Neuronal stem cell (in vitro differentiated cells): ENCODE measurements at regions not wholly inside any gene's neighbourhood (a gene's known extent, or its start where the extent isn't known, plus 50 kb on each side); places are given as distances from the start of the nearest gene placed in this dataset.
"Not testable (repeated sequence)": the region's sequence is repeated elsewhere in the genome, so short reads cannot be mapped to it uniquely, and the experiment has no call there.

Experiments used
- DNase-seq: peaks from one replicate; pipeline ENCODE4 v3.0.0-alpha.2; 2013; ENCODE audit warnings: low spot score
- H2AFZ ChIP-seq: one replicate; pipeline ENCODE4 v1.6.1; 2013; ENCODE audit warnings: mild to moderate bottlenecking, low read length, inconsistent platforms
- H2AK5ac ChIP-seq: 2 replicates; pipeline ENCODE4 v1.6.1; 2013; ENCODE audit warnings: low read depth, mild to moderate bottlenecking, inconsistent platforms, low read length, moderate library complexity, mixed read lengths
- H2BK120ac ChIP-seq: 2 replicates; pipeline ENCODE4 v1.6.1; 2013; ENCODE audit warnings: low read depth, mild to moderate bottlenecking, inconsistent platforms, low read length, moderate library complexity, mixed read lengths
- H2BK12ac ChIP-seq: one replicate; pipeline ENCODE4 v1.6.1; 2013; ENCODE audit warnings: low read length, inconsistent platforms
- H2BK15ac ChIP-seq: 2 replicates; pipeline ENCODE4 v1.6.1; 2013; ENCODE audit warnings: mild to moderate bottlenecking, low read length, inconsistent platforms, mixed read lengths
- H2BK5ac ChIP-seq: one replicate; pipeline ENCODE4 v1.6.1; 2013; ENCODE audit warnings: inconsistent platforms, mild to moderate bottlenecking, low read length, moderate library complexity
- H3K14ac ChIP-seq: one replicate; pipeline ENCODE4 v1.6.1; 2013; ENCODE audit warnings: low read length, inconsistent platforms
- H3K18ac ChIP-seq: 2 replicates; pipeline ENCODE4 v1.6.1; 2013; ENCODE audit warnings: low read length, inconsistent platforms
- H3K23ac ChIP-seq: 2 replicates; pipeline ENCODE4 v1.6.1; 2013; ENCODE audit warnings: low read depth, mild to moderate bottlenecking, mixed read lengths, low read length, inconsistent platforms; ENCODE audit not compliant: poor library complexity
- H3K27ac ChIP-seq: replicated peaks from 3 replicates; pipeline ENCODE4 v1.5.1; 2013; ENCODE audit warnings: low read length, inconsistent platforms
- H3K27me3 ChIP-seq, 3 experiments: 2 replicates each; pipeline ENCODE4 v1.6.1; 2013; ENCODE audit warnings: low read length in 3 of 3, mild to moderate bottlenecking in 2 of 3, inconsistent platforms in 1 of 3, low read depth in 1 of 3, mixed read lengths in 1 of 3, moderate library complexity in 1 of 3; ENCODE audit not compliant: control insufficient read depth in 3 of 3, insufficient read depth in 3 of 3
- H3K36me3 ChIP-seq, 2 donors: replicated peaks in 1 of 2; 2 replicates each; pipeline ENCODE4 v1.6.1; 2013; ENCODE audit warnings: low read length in 2 of 2; ENCODE audit not compliant: control insufficient read depth in 2 of 2, insufficient read depth in 2 of 2
- H3K4ac ChIP-seq: 2 replicates; pipeline ENCODE4 v1.6.1; 2013; ENCODE audit warnings: inconsistent platforms, mild to moderate bottlenecking, low read length, moderate library complexity
- H3K4me1 ChIP-seq, 2 donors: 1 replicate in 1 of 2; 2 replicates in 1 of 2; pipeline ENCODE4 v1.6.1; 2013; ENCODE audit warnings: low read length in 2 of 2, low read depth in 1 of 2; ENCODE audit not compliant: control insufficient read depth in 2 of 2, insufficient read depth in 1 of 2
- H3K4me2 ChIP-seq: one replicate; pipeline ENCODE4 v1.6.1; 2013; ENCODE audit warnings: mild to moderate bottlenecking, low read length, inconsistent platforms; ENCODE audit not compliant: insufficient read depth, poor library complexity, severe bottlenecking
- H3K4me3 ChIP-seq, 2 donors: 2 replicates each; pipeline ENCODE4 v1.5.1; 2013; ENCODE audit warnings: low read length in 2 of 2, mild to moderate bottlenecking in 2 of 2, inconsistent platforms in 1 of 2, moderate library complexity in 1 of 2
- H3K79me1 ChIP-seq: one replicate; pipeline ENCODE4 v1.6.1; 2013; ENCODE audit warnings: low read depth, mild to moderate bottlenecking, inconsistent platforms, low read length, moderate library complexity
- H3K9ac ChIP-seq: one replicate; pipeline ENCODE4 v1.6.1; 2013; ENCODE audit warnings: mild to moderate bottlenecking, low read depth, low read length, inconsistent platforms; ENCODE audit not compliant: poor library complexity
- H3K9me3 ChIP-seq, 2 donors: replicated peaks in 1 of 2; 2 replicates each; pipeline versions ENCODE3 to v1.6.1; 2013; ENCODE audit warnings: low read length in 2 of 2, mild to moderate bottlenecking in 2 of 2, inconsistent platforms in 1 of 2, low read depth in 1 of 2, mixed read lengths in 1 of 2, moderate library complexity in 1 of 2; ENCODE audit not compliant: control insufficient read depth in 2 of 2, insufficient read depth in 1 of 2
- H4K8ac ChIP-seq: one replicate; pipeline ENCODE4 v1.6.1; 2013; ENCODE audit warnings: low read depth, mild to moderate bottlenecking, inconsistent platforms, low read length, moderate library complexity
- H4K91ac ChIP-seq: one replicate; pipeline ENCODE4 v1.6.1; 2013; ENCODE audit warnings: low read length, low read depth, mild to moderate bottlenecking, inconsistent platforms; ENCODE audit not compliant: poor library complexity
- WGBS, 2 donors: extraction: QIAGEN DNeasy Blood & Tissue Kit; methylation state at CpG; one replicate each; pipeline ENCODE4 v1.1.7; 2013; ENCODE audit warnings: missing lambda C conversion rate in 2 of 2, mixed read lengths in 1 of 2; ENCODE audit not compliant: insufficient read length in 2 of 2, insufficient replicate concordance in 1 of 2; ENCODE audit errors: extremely low coverage in 2 of 2; 5-methylcytosine and 5-hydroxymethylcytosine counted together

DNA sequence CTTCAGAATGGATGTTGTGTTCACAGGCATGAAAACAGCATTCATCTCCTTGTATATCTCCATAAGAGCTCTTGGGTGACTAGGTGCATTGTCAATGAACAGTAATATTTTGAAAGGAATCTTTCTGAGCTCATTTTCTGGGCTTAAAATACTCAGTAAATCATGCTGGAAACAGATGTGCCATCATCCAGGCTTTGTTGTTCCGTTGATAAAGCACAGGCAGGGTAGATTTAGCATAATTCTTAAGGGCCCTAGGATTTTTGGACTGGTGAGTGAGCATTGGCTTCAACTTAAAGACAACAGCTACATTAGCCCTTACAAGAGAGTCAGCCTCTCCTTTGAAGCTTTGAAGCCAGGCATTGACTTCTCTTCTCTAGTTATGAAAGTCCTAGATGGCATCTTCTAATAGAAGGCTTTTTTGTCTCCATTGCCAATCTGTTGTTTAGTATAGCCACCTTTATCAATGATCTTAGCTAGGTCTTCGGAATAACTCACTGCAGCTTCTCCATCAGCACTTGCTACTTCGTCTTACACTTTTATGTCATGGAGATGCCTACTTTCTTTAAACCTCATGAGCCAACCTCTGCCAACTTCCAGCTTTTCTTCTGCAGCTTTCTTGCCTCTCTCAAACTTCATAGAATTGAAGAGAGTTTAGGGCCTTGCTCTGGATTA is 79.6 kb upstream of the PSMA6 start:
- H3K27ac ChIP-seq: no peak overlapping the region
- no peak overlapping the region for H3K4me2 ChIP-seq
- H2AK5ac ChIP-seq: no peak overlapping the region
- H3K18ac ChIP-seq: no peak overlapping the region
- no peak overlapping the region for H2BK12ac ChIP-seq
- H2BK15ac ChIP-seq: no peak overlapping the region
- H3K14ac ChIP-seq: no peak overlapping the region
- H3K36me3 ChIP-seq: no peaks in the 10 kb centered on the region
- no peak overlapping the region for H2AFZ ChIP-seq
- DNase-seq: no peak
- no CpG with 5 or more reads among the region's 3 CpGs for WGBS, 2 donors
- H3K4me1 ChIP-seq: peaks cover 0 to 2% of the 10 kb centered on the region in 2 donors
- no peaks in the 10 kb centered on the region for H3K9me3 ChIP-seq
- H3K9ac ChIP-seq: no peak overlapping the region
- H3K4me3 ChIP-seq: no peak overlapping the region
- H3K79me1 ChIP-seq: peaks cover 1% of the 10 kb centered on the region
- no peak overlapping the region for H3K23ac ChIP-seq
- no peak overlapping the region for H4K91ac ChIP-seq
- H2BK5ac ChIP-seq: no peak overlapping the region
- no peak overlapping the region for H2BK120ac ChIP-seq
- no peaks in the 10 kb centered on the region for H3K27me3 ChIP-seq
- no peak overlapping the region for H3K4ac ChIP-seq
- no peak overlapping the region for H4K8ac ChIP-seq

DNA sequence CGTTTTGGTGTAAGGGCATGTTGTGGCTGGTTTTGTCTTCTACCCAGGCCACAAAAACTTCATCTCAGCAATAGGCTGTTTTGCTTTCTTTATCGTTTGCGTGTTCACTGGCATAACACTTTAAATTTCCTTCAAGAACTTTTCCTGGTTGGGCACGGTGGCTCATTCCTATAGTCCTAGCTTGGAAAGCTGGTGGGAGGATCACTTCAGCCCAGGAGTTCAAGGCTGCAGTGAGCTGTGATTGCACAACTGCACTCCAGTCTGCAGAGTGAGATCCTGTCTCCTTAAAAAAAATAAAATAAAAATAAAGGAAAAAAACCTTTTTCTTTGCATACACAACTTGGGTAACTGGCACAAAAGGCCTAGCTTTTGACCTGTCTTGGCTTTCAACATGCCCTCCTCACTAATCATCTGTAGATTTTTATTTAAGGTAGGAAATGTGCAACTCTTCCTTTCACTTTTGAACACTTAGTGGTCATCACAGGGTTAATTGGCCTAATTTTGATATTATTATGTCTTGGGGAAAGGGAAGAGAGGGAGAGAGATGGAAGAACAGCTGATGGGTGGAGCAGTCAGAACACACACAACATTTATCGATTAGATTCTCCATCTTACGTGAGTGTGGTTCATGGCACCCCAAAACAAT is 78.9 kb upstream of the PSMA6 start:
- Histone ChIP-seq H3K9ac (no peak overlapping the region), H2AFZ (no peak overlapping the region), H3K27ac (no peak overlapping the region), H3K4me2 (no peak overlapping the region), H2BK12ac (no peak overlapping the region), H2BK5ac (no peak overlapping the region), H3K4me1 (peaks cover 0 to 2% of the 10 kb centered on the region in 2 donors), H3K79me1 (peaks cover 1% of the 10 kb centered on the region), H3K18ac (no peak overlapping the region), H3K4me3 (no peak overlapping the region), H3K9me3 (no peaks in the 10 kb centered on the region), H3K36me3 (no peaks in the 10 kb centered on the region), H4K91ac (no peak overlapping the region), H3K4ac (no peak overlapping the region), H2AK5ac (no peak overlapping the region), H2BK15ac (no peak overlapping the region), H2BK120ac (no peak overlapping the region), H3K23ac (no peak overlapping the region), H3K27me3 (no peaks in the 10 kb centered on the region), H4K8ac (no peak overlapping the region), H3K14ac (no peak overlapping the region)
- no peak for DNase-seq
- no CpG with 5 or more reads among the region's 6 CpGs for WGBS, 2 donors

DNA sequence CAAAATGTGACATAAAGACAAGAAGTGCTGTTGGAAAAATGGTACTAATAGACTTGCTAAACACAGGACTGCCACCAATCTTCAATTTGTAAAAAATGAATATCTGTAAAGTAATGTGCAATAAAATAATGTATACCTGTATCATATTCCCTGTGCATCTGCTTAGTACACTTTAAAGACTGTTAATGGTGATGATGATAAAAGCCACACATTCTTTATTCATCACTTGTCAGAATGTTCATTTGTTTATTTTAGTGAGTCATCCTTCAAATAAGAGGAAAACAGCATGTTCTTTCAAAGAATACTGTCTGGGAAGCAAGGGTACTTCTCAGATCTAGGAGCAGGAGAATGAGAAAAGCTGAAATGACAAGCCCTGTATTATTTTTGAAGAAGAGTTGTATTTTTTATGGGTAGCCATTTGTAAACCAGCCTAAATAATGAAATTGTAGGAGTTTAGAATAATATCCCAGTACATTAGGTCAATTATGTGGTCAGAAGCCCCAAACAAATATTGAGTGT is 78.3 kb upstream of the PSMA6 start:
- Histone ChIP-seq H3K27ac (no peak overlapping the region), H3K36me3 (peaks cover 0 to under 1% of the 10 kb centered on the region in 2 donors), H3K27me3 (no peaks in the 10 kb centered on the region), H4K8ac (no peak overlapping the region), H3K4me1 (peaks cover 0 to 2% of the 10 kb centered on the region in 2 donors), H3K9ac (no peak overlapping the region), H3K4ac (no peak overlapping the region), H2AK5ac (no peak overlapping the region), H2BK15ac (no peak overlapping the region), H3K4me2 (no peak overlapping the region), H3K79me1 (peaks cover 3% of the 10 kb centered on the region), H4K91ac (no peak overlapping the region), H2BK5ac (no peak overlapping the region), H2BK12ac (no peak overlapping the region), H3K23ac (no peak overlapping the region), H2AFZ (no peak overlapping the region), H3K4me3 (no peak overlapping the region), H3K18ac (no peak overlapping the region), H3K14ac (no peak overlapping the region), H2BK120ac (no peak overlapping the region), H3K9me3 (no peaks in the 10 kb centered on the region)
- DNase-seq: no peak

DNA sequence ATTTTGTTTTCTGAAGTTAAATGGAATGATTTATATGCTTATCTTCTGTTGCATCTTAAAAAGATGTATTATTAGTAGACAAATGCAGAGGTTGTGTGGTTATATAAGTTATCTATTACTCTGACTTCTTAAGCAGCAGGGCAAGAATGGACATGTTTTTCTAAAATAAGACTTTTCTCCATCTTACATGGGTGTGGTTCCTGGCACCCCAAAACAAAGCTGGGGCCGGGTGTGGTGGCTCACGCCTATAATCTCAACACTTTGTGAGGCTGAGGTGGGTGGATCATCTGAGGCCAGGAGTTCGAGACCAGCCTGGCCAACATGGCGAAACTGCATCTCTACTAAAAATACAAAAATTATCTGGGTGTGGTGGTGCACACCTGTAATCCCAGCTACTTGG is 77.8 kb upstream of the PSMA6 start:
- no CpG with 5 or more reads among the region's 4 CpGs for WGBS, 2 donors
- H4K8ac ChIP-seq, H3K27ac ChIP-seq, H2AK5ac ChIP-seq, H2AFZ ChIP-seq, H2BK120ac ChIP-seq, H3K18ac ChIP-seq, DNase-seq, H3K36me3 ChIP-seq, H3K9ac ChIP-seq, H2BK15ac ChIP-seq, H3K27me3 ChIP-seq, H2BK5ac ChIP-seq, H3K4me1 ChIP-seq, H3K4ac ChIP-seq, H3K79me1 ChIP-seq, H4K91ac ChIP-seq, H3K9me3 ChIP-seq, H3K4me3 ChIP-seq, H3K23ac ChIP-seq, H2BK12ac ChIP-seq, H3K4me2 ChIP-seq, H3K14ac ChIP-seq: not testable (repeated sequence)
